Panc1 (cell line): ENCODE measurements at regions not wholly inside any gene's neighbourhood (a gene's known extent, or its start where the extent isn't known, plus 50 kb on each side); places are given as distances from the start of the nearest gene placed in this dataset.

ENCODE experiments used
- ATAC-seq: fragments of 200-7000 bp; cut with Tn5 transposase; 2 replicates; pipeline ENCODE4 v1.9.1; 2020; ENCODE audit warnings: mild to moderate bottlenecking, moderate library complexity
- BruUV-seq: library from RNA; stranded (reverse); fragments of 400-500 nt; replicated peaks from 2 replicates; lab custom pipeline; 2021; lab: Mats Ljungman, UMichigan
- CTCF ChIA-PET: fragments of 300-600 bp; sonication (Branson Sonifier 250); formaldehyde crosslinking; loops from one replicate; lab custom pipeline; 2022; ENCODE audit warnings: antibody characterized with exemption; lab: Charles Lee
- POLR2A ChIA-PET: fragments of 300-600 bp; sonication (Branson Sonifier 250); formaldehyde crosslinking; loops from one replicate; lab custom pipeline; 2022; ENCODE audit warnings: antibody characterized with exemption; lab: Charles Lee
- DNase-seq: peaks from one replicate; pipeline ENCODE4 v3.0.0-alpha.2; 2010; ENCODE audit warnings: low read depth, low spot score
- H3K27ac ChIP-seq: 2 replicates; pipeline ENCODE4 v1.5.1; 2011; ENCODE audit warnings: mild to moderate bottlenecking, low read length, inconsistent platforms
- H3K27me3 ChIP-seq: fragments of 200-500 bp; sonication (Bioruptor generic); 2 replicates; pipeline ENCODE4 v1.6.0; 2014; ENCODE audit warnings: low read length, inconsistent platforms; ENCODE audit not compliant: control insufficient read depth, insufficient read depth
- H3K36me3 ChIP-seq: fragments of 200-500 bp; sonication (Bioruptor generic); 2 replicates; pipeline ENCODE4 v1.5.1; 2014; ENCODE audit warnings: inconsistent platforms, mild to moderate bottlenecking, low read length, moderate library complexity; ENCODE audit not compliant: control insufficient read depth, insufficient read depth
- H3K4me1 ChIP-seq: 2 replicates; pipeline ENCODE4 v1.5.1; 2011; ENCODE audit warnings: inconsistent platforms, mild to moderate bottlenecking, low read length, moderate library complexity; ENCODE audit not compliant: control insufficient read depth, insufficient read depth
- H3K4me3 ChIP-seq, 2 experiments: 2 replicates each; pipeline ENCODE4 v1.5.1; 2011 to 2012; ENCODE audit warnings: low read depth in 2 of 2, low read length in 2 of 2, mild to moderate bottlenecking in 2 of 2, inconsistent platforms in 1 of 2, moderate library complexity in 1 of 2
- H3K9me3 ChIP-seq: fragments of 200-500 bp; sonication (Bioruptor generic); 2 replicates; pipeline ENCODE4 v1.5.1; 2014; ENCODE audit warnings: low read depth, mild to moderate bottlenecking, inconsistent platforms, low read length, moderate library complexity; ENCODE audit not compliant: control insufficient read depth, insufficient read depth
- POLR2AphosphoS5 ChIP-seq: IDR thresholded peaks from 2 replicates; pipeline ENCODE4 v1.6.1; 2012; ENCODE audit warnings: mild to moderate bottlenecking, low read depth, low read length, moderate library complexity
- SIN3A ChIP-seq: IDR thresholded peaks from 2 replicates; pipeline ENCODE4 v1.6.1; 2012; ENCODE audit warnings: low read depth, mild to moderate bottlenecking, low read length, moderate library complexity, borderline replicate concordance; ENCODE audit not compliant: insufficient read depth
- TCF7L2 ChIP-seq: IDR thresholded peaks from 2 replicates; pipeline ENCODE4 v1.6.1; 2011; ENCODE audit warnings: mild to moderate bottlenecking, low read depth, low read length, inconsistent platforms
- in situ Hi-C: cut with HindIII; loops from 2 replicates; pipeline ENCODE4 v1.10.0; 2016; ENCODE audit warnings: low sequenced_read_pairs, low pct_unique_long_range_greater_than_20kb
- intact Hi-C: fragments of 100-400 bp; cut with micrococcal nuclease; formaldehyde crosslinking; loops from one replicate; pipeline ENCODE4 v1.10.0; 2022; ENCODE audit not compliant: unreplicated experiment
- TF ChIP-seq, protein P1 (sequence below): fragments of 450-650 bp; IDR thresholded peaks from 2 replicates; pipeline ENCODE4 v1.5.1; 2017; ENCODE audit warnings: mild to moderate bottlenecking
- TF ChIP-seq, protein P2 (sequence below), 2 experiments: IDR thresholded peaks; 2 replicates each; pipeline ENCODE4 v1.6.1; 2011 to 2012; ENCODE audit warnings: low read depth in 2 of 2, control low read depth in 1 of 2, low read length in 1 of 2, mild to moderate bottlenecking in 1 of 2, moderate library complexity in 1 of 2; ENCODE audit not compliant: insufficient read depth in 1 of 2

DNA sequence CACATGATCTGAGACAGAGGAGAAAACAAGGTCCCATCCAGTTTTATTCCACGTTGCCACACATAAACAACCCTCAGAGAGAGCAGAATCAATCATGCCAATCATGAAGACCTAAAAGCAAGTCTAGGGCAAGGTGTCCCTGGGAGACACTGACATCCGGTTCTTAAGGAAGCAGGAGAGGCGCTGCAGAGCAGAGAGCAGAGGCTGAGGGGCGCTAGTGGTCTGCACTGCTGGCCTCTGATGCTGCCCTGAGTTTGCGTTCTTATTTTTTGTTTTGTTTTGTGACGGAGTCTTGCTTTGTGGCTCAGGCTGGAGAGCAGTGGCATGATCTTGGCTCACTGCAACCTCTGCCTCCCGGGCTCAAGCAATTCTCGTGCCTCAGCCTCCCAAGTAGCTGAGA lies 83.3 kb downstream of the SMIM21 start:
- in situ Hi-C loops (no loop called here), intact Hi-C loops (no loop called here)
- no peak for TF ChIP-seq TCF7L2
- no peak for TF ChIP-seq POLR2AphosphoS5
- TF ChIP-seq, protein P1, sequence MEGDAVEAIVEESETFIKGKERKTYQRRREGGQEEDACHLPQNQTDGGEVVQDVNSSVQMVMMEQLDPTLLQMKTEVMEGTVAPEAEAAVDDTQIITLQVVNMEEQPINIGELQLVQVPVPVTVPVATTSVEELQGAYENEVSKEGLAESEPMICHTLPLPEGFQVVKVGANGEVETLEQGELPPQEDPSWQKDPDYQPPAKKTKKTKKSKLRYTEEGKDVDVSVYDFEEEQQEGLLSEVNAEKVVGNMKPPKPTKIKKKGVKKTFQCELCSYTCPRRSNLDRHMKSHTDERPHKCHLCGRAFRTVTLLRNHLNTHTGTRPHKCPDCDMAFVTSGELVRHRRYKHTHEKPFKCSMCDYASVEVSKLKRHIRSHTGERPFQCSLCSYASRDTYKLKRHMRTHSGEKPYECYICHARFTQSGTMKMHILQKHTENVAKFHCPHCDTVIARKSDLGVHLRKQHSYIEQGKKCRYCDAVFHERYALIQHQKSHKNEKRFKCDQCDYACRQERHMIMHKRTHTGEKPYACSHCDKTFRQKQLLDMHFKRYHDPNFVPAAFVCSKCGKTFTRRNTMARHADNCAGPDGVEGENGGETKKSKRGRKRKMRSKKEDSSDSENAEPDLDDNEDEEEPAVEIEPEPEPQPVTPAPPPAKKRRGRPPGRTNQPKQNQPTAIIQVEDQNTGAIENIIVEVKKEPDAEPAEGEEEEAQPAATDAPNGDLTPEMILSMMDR = no peak
- TF ChIP-seq, protein P2, sequence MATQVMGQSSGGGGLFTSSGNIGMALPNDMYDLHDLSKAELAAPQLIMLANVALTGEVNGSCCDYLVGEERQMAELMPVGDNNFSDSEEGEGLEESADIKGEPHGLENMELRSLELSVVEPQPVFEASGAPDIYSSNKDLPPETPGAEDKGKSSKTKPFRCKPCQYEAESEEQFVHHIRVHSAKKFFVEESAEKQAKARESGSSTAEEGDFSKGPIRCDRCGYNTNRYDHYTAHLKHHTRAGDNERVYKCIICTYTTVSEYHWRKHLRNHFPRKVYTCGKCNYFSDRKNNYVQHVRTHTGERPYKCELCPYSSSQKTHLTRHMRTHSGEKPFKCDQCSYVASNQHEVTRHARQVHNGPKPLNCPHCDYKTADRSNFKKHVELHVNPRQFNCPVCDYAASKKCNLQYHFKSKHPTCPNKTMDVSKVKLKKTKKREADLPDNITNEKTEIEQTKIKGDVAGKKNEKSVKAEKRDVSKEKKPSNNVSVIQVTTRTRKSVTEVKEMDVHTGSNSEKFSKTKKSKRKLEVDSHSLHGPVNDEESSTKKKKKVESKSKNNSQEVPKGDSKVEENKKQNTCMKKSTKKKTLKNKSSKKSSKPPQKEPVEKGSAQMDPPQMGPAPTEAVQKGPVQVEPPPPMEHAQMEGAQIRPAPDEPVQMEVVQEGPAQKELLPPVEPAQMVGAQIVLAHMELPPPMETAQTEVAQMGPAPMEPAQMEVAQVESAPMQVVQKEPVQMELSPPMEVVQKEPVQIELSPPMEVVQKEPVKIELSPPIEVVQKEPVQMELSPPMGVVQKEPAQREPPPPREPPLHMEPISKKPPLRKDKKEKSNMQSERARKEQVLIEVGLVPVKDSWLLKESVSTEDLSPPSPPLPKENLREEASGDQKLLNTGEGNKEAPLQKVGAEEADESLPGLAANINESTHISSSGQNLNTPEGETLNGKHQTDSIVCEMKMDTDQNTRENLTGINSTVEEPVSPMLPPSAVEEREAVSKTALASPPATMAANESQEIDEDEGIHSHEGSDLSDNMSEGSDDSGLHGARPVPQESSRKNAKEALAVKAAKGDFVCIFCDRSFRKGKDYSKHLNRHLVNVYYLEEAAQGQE (IDR thresholded peaks at IDR 0.05; ENCODE audit: insufficient read depth in 1 of 2, low read depth in 2 of 2, low read length in 1 of 2) = no peak
- no peak for TF ChIP-seq SIN3A
- no TSS peak for BruUV-seq
- Histone ChIP-seq H3K4me1 (no peaks in the 10 kb centered on the region), H3K36me3 (no peaks in the 10 kb centered on the region), H3K9me3 (no peaks in the 10 kb centered on the region), H3K4me3 (no peak overlapping the region), H3K27ac (no peak overlapping the region), H3K27me3 (peaks cover 2% of the 10 kb centered on the region; the same call in 1 of the 2 replicates)
- DNase-seq = no peak
- POLR2A ChIA-PET = no interaction called here
- no peak for ATAC-seq
- CTCF ChIA-PET = no interaction called here

DNA sequence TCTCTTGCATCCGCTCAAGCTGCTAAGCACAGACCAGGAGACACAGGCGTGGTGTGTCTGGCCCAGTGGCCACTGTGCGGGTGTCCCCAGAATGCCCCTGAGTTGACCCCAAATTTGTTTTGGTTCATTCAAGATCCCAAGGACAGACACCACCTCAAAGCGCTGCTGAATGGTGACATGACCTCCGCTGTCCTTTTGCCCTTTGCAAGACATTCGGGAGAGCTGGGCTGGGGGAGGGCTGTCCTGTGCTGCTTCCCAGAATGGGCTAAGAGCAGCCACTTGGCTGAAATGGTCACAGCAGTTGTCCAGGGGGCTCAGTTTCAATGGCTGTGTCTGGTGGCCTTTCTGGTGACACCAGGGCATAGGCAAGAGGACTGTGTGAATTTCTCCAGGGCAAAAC lies 84.1 kb downstream of the SMIM21 start:
- peaks cover 2% of the 10 kb centered on the region; the same call in 1 of the 2 replicates for H3K27me3 ChIP-seq
- no TSS peak for BruUV-seq
- in situ Hi-C loops = no loop called here
- ChIA-PET POLR2A (interaction anchor here (0.6 kb wide), 1 partner anchor 1102 kb away, joined by 5 read pairs; no protein-coding TSS in a partner anchor), CTCF (interaction anchor here (0.6 kb wide), 1 partner anchor 307 kb away, joined by 3 read pairs; no protein-coding TSS in a partner anchor)
- ATAC-seq (no peak), DNase-seq (no peak)
- H3K4me1 ChIP-seq = no peaks in the 10 kb centered on the region
- H3K4me3 ChIP-seq = no peak overlapping the region
- H3K9me3 ChIP-seq = no peaks in the 10 kb centered on the region
- no peaks in the 10 kb centered on the region for H3K36me3 ChIP-seq
- no peak for TF ChIP-seq SIN3A
- intact Hi-C loops = no loop called here
- no peak overlapping the region for H3K27ac ChIP-seq

DNA sequence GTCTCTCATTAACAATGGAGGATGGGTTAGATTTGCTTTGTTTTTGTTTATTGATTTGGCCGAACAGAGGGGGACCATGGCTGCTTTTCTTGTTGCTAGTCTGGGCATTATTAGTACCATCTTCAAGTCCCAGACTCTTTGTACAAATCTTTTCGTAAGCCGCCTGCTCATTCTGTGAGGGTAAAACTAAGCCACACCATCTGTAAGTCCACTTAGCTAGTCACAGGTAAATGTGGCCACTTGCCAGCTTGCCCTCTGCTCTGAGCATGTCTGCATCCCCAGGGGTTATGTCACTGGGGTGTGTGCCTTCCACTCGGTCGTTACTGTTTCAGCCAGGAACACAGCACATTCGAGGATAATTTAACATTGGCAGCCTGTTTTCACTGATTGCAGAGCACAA lies 85.6 kb downstream of the SMIM21 start:
- Histone ChIP-seq H3K36me3 (no peaks in the 10 kb centered on the region), H3K4me3 (no peak overlapping the region), H3K27ac (no peak overlapping the region), H3K4me1 (no peaks in the 10 kb centered on the region), H3K9me3 (no peaks in the 10 kb centered on the region), H3K27me3 (peaks cover 2% of the 10 kb centered on the region; the same call in 1 of the 2 replicates)
- DNase-seq = no peak
- ChIA-PET POLR2A (no interaction called here), CTCF (no interaction called here)
- no peak for TF ChIP-seq POLR2AphosphoS5
- intact Hi-C loops = no loop called here
- in situ Hi-C loops = no loop called here
- no TSS peak for BruUV-seq
- no peak for ATAC-seq
